Stimulated activated CD8-positive, alpha-beta memory T cell treated with anti-CD3 and anti-CD28 coated beads, Interleukin-15, amount 100 ng/mL, for 4 hours (primary cell): ENCODE measurements at regions not wholly inside any gene's neighbourhood (a gene's known extent, or its start where the extent isn't known, plus 50 kb on each side); places are given as distances from the start of the nearest gene placed in this dataset.
"Not testable (repeated sequence)": the region's sequence is repeated elsewhere in the genome, so short reads cannot be mapped to it uniquely, and the experiment has no call there.

Experiments
- DNase-seq, 2 donors: peaks; one replicate each; pipeline ENCODE4 v3.0.0-alpha.2; 2020; ENCODE audit warnings: low read depth in 2 of 2

DNA sequence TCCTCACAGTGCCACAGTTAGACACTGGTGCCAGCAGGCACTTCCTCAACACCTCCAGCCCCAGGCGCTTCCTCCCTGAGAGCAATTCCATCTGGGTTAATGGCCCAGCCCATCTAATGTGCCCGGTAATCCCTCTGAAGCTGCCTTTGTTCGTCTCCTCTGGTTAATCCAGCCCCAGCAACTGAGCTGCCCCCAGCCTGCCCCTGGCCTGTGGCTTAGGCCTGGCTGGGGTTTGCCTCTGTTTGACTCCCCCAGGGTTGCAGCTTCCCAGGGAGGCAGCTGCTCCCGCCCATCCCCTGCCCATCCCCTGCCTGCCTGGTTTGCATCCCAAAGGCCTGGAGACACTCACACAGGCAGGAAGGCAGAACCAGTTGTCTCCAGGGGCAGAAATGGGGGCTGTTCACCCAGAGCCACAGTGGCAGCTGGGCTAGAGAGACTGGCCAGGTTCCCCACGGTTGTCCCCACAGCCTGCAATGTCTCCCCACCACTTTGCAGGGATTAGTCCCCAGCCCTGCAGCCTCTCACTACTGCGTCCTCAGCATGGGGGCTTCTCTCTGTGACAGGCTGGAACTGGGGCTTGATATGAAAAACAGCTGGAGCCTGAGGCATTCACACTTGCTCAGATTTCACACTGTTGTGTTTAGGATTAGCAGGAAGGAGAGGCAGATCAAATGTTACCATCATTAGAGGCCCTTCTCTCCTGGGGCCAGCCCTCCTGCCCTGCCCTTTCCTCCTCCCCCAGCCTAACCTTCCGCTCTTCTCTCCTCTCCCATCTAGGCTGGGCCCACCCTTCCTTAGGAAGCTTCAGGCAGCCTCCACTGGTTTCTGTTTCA lies 120.2 kb downstream of the TLR5 start:
- DNase-seq = no peak

DNA sequence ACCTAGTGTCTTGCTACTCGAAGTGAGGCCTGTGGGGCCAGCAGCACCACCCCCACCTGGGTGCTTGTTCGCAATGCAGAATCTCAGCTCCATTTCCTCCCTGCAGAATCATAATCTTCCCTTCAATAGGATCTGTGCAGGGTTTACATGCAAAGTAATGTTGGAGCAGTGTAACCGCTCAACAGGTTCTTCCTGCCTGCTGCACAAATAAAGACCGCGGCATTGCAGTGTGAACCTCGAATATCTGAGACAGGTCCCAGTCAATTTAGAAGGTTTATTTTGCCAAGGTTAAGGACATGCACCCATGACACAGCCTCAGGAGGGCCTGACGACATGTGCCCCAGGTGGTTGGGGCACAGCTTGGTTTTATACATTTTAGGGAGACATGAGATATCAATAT lies 119.2 kb downstream of the TLR5 start:
- no peak for DNase-seq

DNA sequence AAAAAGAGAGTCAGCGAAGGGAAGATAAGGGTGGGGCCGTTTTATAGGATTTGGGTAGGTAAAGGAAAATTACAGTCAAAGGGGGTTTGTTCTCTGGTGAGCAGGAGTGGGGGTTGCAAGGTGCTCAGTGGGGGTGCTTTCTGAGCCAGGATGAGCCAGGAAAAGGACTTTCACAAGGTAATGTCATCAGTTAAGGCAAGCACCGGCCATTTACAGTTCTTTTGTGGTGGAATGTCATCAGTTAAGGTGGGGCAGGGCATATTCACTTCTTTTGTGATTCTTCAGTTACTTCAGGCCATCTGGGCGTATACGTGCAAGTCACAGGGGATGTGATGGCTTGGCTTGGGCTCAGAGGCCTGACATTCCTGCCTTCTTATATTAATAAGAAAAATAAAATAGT lies 118.6 kb downstream of the TLR5 start:
- DNase-seq = not testable (repeated sequence)

DNA sequence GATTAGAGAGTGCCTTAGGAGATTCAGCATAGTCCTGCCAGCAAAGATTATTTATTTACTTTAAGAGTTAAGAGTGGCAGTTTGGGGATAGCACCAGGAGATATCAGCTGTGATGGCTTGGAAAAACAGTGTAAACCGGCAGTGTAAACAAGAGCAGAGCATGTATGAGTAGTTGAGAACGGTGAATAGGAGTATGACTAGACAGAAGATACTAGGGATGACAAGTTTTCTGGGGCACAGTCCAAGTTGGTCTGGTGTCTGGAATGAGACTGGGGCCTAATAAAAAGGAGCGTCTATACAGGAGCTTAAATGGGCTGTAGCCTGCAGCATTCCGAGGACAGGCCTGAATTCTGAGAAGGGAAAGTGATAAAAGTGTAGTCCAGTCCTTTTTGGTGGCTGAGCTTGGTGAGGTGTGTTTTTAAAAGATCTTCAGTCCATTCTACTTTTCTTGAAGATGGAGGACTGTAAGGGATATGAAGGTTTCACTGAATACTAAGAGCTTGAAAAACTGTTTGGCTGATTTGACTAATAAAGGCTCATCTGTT lies 117.8 kb downstream of the TLR5 start:
- DNase-seq = not testable (repeated sequence)

DNA sequence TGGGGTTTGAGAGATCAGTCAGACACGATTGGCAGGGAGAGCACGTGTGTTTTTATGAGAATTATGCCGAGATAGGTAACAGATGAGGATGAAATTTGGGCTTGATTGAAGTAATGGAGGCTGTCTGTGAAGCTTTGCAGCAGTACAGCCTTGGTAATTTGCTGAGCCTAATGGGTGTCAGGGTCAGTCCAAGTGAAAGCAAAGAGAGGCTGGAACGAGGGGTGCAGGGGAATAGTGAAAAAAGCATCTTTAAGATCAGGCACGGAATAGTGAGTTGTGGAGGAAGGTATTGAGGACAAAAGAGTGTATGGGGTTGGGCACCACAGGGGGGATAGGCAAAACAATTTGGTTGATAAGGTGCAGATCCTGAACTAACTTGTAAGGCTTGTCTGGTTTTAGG lies 116.4 kb downstream of the TLR5 start:
- not testable (repeated sequence) for DNase-seq

DNA sequence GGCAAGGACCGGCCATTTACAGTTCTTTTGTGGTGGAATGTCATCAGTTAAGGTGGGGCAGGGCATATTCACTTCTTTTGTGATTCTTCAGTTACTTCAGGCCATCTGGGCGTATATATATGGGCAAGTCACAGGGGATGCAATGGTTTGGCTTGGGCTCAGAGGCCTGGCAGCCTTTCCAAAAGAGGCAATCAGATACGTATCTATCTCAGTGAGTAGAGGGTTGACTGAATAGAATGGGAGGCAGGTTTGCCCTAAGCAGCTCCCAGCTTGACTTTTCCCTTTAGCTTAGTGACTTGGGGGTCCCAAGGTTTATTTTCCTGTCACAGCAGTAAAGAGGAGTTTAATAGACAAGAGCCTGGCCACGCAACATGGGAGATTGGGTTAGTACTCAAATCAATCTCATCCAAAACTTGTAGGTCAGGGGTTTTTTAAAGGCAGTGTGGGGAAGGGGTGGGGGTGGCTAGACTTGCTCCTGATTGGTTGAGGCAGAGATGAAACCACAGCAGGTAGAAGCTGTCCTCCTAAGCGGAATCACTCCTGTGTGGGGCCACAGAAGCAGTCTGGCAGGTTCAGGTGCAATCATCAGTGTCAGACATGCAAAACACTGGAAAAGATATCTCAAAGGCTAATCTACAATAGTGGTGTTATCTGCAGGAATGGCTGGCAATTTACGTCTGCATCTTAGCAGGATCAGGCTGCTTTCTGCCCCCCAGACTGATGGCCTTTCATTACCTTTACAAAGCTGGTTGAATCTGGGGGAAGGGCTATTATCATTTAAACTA lies 112.9 kb downstream of the TLR5 start:
- no peak for DNase-seq

DNA sequence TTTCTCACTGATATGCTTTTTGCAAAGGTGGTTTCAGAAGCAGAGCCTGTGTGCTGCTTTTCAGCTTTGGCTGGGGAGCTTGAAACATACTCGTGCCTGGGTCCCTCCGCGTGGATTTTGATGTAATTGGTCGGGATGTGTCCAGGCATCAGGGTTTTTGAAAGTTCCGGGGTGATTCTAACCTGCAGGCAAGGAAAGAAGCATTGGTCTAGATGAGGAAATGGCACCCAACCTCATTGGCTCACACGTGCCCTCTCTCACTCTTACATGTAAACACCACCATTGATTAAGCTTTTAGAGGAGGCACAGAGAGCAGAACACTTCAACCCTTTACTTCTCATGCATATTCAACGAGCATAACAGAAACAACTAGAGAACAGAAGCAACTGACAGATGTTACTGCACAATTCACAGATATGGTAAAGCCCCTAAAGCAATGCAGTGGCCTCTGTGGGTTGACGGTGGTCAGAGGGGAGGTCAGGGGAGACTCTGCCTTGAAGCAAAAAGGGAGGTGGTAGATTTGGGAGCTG lies 112.1 kb downstream of the TLR5 start:
- no peak for DNase-seq

DNA sequence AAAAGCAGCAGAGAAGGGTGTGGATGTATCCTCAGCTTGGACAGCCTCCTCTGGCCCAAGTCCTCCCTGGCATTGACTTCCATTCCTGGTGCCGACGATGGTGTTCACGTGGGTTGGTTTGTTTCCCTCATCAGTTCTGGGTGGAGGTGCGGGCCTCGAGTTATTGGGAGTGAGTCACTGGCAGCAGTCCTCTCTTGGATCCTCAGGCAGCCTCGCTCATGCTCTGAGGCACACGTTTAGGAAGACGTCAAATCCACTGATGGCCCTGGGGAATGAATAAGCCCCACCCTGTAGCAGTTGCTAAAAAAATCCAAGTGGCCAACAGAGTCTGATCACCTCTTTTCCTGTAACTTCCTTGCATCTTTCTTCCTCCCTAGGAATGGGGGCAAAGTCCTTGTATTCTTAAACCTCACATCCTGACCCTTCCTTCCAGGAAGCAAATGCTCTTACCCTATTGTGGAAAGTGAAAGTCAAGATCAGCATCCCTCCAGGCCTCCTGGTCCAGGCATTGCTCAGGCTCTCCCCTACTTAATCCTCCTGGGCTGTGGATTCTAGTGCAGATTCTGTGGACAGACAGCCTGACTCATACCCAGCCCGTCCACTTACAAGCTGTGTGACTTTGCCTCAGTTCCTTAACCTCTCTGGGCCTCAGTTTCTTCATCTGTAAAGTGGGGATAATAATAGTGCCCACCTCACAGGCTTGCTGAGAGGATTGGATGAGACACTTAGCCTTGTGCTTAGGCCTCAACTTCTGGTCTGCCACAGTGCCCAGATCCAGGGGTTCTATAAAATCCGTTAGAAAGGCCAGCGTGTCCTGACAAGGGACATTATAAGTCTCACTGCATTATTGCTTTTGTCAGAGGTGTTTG lies 111.1 kb downstream of the TLR5 start:
- DNase-seq = no peak

DNA sequence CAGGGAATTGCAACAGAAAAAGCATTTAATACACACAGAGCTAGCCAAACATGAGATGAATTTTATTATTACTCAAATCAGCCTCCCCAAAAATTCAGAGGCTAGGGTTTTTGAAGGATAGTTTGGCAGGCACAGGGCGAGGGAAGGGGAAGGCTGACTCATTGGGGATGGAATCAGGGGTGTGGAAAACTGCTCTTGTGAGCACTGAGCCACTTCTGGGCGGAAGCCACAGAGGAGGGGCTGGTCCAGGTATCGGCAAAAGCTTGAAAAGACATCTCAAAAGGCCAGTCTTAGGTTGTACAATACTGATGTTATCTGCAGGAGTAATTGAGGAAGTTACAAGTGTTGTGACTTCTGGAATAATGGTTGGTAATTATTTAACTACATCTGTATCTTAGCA lies 109.4 kb downstream of the TLR5 start:
- DNase-seq = no peak

DNA sequence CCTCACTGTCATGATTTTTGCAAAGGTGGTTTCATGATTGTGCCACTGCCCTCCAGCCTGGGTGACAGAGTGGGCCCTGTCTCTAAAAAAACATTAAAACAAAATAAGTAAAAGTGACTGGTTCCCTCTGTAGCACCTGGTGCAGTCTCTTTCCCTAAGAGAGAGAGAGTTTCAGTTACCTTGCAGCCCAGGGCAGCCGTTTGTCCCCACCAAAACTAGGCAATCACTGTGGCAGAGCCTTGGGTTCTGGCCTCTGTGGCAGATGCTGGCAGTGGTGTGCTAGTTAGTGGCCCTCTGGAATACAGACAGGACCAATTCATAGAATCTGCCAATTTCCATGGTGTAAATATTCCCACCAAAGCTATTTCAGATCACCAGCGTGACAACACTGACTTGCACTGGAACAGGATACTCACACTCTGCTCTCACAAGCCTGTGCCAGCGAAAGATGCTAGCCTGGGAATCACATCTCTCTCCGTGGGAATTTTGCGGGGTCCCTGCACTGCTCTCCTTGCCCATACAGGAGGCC lies 108.7 kb downstream of the TLR5 start:
- DNase-seq = no peak

DNA sequence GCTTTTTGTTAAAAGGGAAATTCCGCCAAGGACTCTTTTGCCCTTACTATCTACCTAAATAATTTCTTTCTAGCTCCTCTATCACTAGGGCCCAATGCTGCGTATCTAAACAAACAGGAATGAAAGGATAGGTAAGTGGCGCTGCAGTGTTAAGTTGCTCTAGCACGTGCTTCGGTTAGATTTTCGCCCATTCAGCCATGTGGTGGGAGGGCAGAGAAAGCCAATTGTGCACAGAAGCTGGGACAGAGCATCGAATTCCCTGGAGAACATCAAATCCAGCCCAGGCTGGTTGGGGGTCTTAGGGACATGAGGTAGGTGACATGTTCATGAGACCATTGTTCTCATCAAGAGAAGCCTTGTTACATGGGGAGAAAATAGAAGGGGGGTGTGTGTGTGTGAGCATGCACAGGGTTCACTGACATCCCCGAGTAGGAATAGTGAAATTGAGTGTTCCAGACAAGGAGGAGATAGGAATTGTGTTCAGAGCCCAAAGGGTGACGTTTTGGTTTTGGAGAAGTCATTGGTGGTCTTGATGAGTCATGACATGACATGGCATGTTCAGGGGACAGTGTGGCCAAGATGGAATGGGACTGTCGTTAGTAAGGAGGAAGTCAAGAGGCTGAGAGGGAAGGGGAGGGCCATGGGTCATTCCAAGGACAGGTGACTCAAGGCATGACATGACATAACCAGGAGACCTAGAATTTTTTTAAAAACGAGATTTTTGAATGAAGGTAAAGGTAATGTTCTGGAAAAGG lies 107.1 kb downstream of the TLR5 start:
- no peak for DNase-seq

DNA sequence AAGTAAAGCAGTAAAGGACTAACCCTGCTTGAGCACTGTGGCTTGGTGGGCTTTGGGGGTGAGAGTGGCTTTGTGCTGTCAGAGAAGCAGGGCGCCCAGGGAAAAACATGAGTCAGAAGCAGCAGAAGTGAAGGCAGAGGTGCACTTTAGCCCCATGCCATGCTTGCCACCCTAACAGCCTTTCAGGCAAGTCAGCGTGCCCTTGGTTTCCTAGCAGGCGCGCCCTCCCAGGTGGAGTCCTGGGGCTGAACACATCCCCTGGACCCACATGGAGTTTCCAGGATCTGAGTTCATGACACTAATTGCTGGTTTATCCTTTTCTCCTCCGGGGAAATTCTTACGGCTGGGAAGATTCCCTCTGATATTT lies 106.6 kb downstream of the TLR5 start:
- no peak for DNase-seq

DNA sequence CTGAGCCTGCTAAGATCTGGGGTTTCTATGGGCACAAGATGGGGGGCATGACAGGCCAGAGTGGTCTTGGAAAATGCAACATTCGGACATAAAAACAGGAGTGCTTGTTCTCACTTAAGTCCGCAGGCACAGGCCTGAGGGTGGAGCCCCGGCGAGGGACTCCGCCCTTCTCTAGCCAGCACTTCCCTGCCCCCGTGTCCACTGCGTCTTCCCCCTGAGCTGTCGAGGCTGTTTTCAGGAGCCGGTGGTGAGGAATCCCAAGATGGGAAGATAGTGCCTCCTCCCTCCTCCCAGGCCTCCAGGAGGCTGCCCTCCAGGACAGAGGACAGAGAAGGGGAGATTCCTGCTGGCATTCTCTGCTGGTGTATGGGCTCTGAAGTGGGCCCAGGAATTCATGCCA lies 105.2 kb downstream of the TLR5 start:
- no peak for DNase-seq

DNA sequence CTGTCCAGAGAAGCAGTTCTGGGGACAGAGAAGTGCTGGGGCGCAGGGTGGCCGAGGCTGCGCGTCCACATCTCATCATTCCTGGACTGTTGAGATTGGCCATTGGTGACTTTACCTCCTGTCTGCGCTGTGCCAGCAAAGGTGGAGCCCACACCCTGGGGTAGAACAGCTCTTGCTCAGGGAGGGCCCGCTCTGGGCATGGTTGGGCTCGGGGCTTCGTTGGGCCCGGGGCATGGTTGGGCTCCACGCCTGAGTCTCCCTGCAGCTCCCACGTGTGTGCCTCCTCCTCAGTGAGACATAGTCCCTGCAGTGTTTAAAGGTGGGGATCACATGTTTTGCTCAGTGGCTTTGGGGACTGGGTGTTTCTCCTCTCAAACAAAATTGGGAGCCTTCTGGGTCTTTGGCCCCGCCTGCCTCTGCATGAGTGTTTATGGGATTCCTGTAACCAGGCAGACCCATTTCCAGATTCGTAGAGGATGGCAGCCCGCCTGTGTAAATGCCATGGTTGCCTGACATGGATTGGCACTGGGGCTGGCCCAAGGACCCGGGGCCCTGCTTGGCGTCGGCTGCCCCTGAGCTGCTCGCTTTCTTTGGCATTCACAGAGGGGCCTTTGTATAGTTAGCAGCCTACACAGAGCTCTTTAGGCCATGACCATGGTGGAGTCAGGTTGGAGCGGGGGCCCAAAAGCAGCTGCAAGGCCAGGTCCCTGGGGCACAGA lies 104.6 kb downstream of the TLR5 start:
- no peak for DNase-seq

DNA sequence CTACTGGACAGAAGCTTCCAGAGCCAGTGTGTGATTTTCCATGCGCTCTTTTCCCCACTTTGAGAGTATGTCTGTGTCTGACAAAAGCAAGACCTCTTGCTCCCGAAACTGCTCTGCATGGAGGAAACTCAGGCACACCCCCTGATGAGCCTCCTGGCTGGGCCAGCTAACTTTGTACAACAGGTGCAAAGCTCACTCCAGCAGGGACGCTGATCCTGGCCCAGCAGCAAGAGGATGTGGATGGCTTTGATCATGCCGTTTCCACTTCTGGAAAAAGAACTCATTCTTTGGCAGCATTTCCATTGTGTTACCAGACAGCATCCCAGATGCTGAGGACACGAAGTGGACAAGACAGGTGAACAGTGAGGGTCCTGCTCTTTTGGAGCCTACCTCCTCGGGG lies 103.1 kb downstream of the TLR5 start:
- no peak for DNase-seq

DNA sequence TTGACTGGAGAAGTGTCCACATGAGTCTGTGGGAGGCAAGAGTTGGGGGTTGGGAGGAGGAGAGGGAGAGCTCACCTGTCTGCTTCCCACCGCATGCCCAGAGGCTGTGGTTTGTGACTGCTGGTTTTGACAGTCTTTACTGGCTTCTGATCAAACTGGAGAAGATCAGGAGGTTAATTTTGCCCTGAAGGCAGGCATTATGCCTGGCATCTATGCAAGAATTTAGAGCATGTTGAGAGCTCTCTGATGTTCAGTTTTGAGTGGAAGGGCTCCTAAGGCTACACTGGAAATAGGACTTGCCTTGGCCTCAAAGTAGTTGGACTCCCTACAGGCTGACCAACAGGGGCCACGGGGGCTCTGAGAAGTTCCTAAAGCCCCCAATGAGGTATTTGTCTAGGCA lies 101.6 kb downstream of the TLR5 start:
- DNase-seq = no peak

DNA sequence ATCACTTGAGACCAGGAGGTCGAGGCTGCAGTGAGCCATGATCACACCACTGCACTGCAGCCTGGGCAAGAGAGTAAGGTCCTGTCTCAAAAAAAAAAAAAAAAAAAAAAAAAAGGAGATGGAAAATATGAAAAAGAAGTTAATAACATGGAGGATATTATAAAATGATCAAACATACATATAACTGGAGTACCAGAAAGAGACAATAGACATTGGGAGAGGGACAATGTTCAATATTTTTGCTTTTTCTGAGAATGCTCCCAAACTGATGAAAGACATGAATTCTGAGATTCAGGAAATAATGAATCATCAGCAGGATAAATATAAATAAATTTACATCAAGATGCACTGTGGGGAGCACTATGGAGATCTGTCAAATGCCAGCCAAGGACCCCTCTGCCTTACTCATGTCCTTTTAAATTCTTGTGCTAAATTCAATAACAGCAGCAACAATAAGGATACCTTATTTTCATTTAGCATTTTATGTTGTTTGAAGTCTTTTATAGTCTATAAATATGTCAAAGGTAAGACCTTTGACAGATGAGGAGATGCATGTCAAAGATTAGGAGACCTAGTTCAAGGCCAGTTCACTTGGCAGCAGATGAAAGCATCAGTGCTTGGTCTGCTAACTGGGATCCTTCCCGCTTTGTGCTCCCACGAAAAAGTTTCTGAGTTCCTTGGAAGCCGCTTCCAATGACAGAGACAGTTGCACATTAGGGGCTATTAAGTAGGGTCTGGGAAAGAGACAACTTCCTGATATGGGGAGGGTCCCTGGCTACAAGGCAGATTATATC lies 97.7 kb downstream of the TLR5 start:
- DNase-seq = no peak

DNA sequence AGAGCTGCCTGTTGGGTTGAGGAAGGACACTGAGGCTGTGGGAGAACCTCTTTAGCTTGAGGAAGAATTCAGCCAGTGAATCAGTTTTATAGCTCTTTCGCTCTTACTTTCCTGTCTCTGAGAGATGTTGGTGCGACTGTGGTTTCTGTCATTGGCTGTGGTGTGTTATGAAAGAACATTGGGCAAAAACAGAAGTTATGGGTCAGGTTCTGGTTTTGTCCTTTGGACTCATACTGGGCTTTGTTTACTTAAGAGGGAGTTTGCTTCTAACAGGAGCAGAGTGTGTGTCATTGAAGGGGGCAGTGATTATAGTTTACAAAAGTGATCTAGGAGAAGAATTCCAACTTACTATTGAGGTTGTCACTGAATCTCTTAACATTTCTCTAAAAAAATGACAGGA lies 97.0 kb downstream of the TLR5 start:
- no peak for DNase-seq

DNA sequence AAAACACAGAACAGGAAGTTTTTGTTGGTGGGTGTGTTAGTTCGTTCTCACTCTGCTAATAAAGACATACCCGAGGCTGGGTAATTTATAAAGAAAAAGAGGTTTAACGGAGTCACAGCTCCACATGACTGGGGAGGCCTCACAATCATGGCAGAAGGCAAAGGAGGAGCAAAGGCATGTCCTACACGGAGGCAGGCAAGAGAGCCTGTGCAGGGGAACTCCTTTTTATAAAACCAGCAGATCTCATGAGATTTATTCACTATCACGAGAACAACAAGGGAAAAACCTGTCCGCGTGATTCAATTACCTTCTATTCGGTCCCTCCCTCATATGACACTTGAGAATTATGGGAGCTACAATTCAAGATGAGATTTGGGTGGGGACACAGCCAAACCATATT lies 96.6 kb downstream of the TLR5 start:
- DNase-seq = not testable (repeated sequence)
